Omental fat pad (tissue), 3 donors: ENCODE measurements at regions not wholly inside any gene's neighbourhood (a gene's known extent, or its start where the extent isn't known, plus 50 kb on each side); places are given as distances from the start of the nearest gene placed in this dataset.

ENCODE experiments used
- ATAC-seq: fragments of 150-250 bp; one replicate; pipeline ENCODE4 v1.9.1; 2016; ENCODE audit warnings: mild to moderate bottlenecking, moderate library complexity; ENCODE audit not compliant: low FRiP score
- DNase-seq: peaks from one replicate; pipeline ENCODE4 v3.0.0-alpha.2; 2019; ENCODE audit warnings: low spot score
- TF ChIP-seq, protein P1 (sequence below), 3 donors: fragments of 450-650 bp; IDR thresholded peaks; one replicate each; pipeline ENCODE4 v1.5.1; 2016 to 2017; ENCODE audit warnings: antibody characterized with exemption in 3 of 3, mild to moderate bottlenecking in 3 of 3, moderate library complexity in 2 of 3

- no peak for ATAC-seq
- TF ChIP-seq, protein P1, sequence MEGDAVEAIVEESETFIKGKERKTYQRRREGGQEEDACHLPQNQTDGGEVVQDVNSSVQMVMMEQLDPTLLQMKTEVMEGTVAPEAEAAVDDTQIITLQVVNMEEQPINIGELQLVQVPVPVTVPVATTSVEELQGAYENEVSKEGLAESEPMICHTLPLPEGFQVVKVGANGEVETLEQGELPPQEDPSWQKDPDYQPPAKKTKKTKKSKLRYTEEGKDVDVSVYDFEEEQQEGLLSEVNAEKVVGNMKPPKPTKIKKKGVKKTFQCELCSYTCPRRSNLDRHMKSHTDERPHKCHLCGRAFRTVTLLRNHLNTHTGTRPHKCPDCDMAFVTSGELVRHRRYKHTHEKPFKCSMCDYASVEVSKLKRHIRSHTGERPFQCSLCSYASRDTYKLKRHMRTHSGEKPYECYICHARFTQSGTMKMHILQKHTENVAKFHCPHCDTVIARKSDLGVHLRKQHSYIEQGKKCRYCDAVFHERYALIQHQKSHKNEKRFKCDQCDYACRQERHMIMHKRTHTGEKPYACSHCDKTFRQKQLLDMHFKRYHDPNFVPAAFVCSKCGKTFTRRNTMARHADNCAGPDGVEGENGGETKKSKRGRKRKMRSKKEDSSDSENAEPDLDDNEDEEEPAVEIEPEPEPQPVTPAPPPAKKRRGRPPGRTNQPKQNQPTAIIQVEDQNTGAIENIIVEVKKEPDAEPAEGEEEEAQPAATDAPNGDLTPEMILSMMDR (IDR thresholded peaks at IDR 0.05): no peak
- no peak for DNase-seq
These were observed 187.5 kb downstream of the TANC2 start for GRCh38 chr17:63153488-63153887.

GRCh38 chr17:63154586-63155244, 188.7 kb downstream of the TANC2 start:
- no peak for DNase-seq
- TF ChIP-seq, protein P1 (IDR thresholded peaks at IDR 0.05): no peak
- no peak for ATAC-seq

DNA sequence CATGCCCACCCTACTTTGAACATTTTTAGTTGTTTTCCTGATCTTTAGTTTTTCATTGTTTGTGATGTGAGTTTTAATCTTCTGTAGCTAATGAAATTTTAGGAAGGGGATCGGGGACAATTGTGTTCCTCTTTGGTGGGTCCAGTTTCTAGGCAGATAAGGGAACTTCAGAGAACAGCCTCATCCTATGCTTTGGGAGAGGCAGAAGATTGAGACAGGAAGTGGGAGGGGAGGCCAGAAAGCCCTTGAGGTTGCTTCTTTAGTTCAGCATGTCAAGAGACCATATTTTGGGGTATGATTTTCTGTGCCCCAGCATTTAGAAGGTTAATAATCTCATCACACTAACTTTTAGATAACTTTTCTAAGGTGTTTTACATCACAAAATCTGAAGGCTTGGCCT, 191.0 kb downstream of the TANC2 start:
- DNase-seq (no peak), ATAC-seq (no peak)
- TF ChIP-seq, protein P1 (IDR thresholded peaks at IDR 0.05): no peak

GRCh38 chr17:63162406-63163157, 196.5 kb downstream of the TANC2 start:
- ATAC-seq (no peak), DNase-seq (no peak)
- TF ChIP-seq, protein P1 (IDR thresholded peaks at IDR 0.05): no peak

DNA sequence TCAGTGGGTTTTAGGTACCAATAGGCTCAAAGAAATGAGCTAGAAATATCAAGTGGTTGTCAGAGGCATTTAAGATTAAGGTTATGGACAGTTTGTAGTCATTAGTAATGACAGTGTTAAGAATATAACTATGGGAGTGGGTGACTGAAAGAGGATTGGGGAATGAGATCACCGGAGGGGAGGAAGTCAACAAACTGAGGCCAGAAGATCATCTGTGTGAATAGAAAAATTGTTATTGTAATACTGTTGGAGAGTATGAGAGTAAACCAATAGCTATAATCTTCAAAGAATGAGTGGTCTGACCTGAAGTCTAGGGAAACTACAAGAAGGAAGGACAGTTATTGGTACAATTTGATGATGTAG, 197.1 kb downstream of the TANC2 start:
- DNase-seq (no peak), ATAC-seq (no peak)
- TF ChIP-seq, protein P1 (IDR thresholded peaks at IDR 0.05): no peak

- DNase-seq (no peak), ATAC-seq (no peak)
- TF ChIP-seq, protein P1 (IDR thresholded peaks at IDR 0.05): no peak
These were observed 199.4 kb downstream of the TANC2 start for GRCh38 chr17:63165400-63165799.

DNA sequence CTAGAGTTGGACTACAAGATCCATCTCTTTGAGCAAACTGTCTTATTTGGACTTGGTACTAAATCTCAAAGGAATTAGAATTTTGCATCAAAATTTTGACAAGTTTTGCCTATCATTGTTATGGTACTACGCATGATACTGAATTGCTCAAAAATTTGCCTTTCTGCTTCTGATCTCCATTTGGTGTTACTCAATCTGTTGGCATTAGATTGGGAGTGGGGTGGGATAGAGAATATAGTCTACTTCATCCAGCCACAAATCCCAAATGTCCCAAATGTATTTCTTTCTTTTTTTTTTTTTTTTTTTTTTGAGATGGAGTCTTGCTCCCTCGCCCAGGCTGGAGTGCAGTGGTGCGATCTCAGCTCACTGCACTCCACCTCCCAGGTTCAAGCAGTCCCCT, 204.8 kb downstream of the TANC2 start:
- ATAC-seq (no peak), DNase-seq (no peak)
- TF ChIP-seq, protein P1 (IDR thresholded peaks at IDR 0.05): no peak
